ENCODE measurements at regions not wholly inside any gene's neighbourhood (a gene's known extent, or its start where the extent isn't known, plus 50 kb on each side); places are given as distances from the start of the nearest gene placed in this dataset.

DNA sequence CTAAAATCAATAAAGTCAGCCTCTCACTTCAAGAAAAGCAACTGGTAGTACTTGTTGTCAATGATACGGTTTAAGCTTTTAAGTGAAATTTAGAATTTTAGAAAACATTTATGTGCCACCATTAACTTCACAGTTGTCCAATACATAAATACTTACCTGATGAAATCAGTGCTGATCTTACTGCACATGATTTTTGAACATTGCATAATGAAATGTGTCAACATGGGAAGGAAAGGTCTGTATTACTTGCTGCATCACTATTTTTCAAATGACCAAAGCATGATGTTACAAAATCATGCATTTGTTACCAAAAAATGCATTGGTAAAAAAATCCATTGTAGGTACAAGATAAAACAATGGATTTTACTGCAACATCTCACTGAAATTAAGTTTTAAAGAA, 284.3 kb downstream of the EPM2A start:
- no peak for DNase-seq

DNA sequence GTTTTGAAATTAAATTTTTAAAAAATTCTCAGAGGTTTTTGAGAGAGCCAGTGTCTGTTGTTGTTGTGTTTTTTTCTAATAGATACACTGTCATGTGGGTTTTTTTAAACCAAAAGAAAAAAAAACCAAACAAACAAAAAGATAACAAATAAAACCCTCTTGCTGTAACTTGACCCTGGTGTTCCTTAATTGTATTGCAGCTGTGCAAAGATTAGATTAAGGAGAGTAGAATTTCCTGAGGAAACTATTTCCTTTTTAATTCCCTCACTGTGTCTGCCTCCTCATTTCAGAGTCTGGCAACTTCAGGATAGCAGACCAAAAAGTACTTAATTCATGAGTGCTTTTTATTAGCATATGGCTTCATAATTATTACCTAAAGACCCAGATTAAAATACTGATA, 281.9 kb downstream of the EPM2A start:
- DNase-seq = no peak

DNA sequence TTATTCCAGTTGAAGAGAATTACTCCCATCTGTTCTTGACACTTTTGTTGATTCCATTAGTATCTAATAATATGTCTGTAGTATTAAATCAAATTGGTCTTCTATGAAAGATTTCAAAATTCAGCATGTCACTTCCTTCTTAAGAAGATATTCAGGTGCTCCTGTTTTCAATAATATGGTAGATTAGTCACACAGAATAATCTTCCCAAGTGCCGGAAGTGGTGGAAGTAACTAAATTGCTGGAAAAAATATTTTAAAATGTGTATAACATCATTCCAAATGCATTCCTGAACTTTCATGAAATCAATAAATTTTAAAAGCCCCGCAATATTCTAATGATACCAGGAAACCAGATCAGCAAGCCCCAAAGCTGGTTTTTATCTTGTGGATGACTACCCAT, 281.3 kb downstream of the EPM2A start:
- no peak for DNase-seq

DNA sequence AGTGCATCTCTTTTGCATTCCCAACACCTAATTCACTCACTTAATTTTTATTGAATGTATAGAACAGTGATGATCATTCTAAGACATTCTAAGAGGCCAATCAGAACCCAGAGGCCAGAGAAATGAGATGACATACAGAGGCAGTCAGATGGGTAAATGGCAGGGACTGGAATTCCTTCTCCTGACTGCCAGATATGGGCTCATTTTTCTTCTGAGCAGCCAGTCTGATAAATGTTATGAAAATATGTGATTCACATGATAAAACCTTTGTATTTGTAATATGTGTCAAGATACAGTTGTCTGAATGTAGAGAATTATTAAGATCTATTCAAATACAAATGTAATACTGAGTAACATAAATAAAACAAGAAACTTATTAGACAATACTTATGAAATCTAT, 277.8 kb downstream of the EPM2A start:
- DNase-seq = no peak

DNA sequence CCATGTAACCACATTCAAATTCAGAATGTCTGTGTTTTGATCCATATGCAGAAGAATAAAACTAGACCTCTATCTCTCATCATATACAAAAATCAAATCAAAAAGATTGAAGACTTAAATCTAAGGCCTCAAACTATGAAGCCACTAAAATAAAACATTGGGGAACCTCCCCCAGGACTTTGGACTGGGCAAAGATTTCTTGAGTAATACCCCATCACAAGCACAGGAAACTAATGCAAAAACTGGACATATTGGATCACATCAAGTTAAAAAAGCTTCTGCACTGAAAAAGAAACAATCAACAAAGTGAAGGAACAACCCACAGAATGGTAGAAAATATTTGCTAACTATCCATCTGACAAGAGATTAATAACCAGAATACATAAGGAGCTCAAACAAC, 266.8 kb downstream of the EPM2A start:
- DNase-seq = no peak

DNA sequence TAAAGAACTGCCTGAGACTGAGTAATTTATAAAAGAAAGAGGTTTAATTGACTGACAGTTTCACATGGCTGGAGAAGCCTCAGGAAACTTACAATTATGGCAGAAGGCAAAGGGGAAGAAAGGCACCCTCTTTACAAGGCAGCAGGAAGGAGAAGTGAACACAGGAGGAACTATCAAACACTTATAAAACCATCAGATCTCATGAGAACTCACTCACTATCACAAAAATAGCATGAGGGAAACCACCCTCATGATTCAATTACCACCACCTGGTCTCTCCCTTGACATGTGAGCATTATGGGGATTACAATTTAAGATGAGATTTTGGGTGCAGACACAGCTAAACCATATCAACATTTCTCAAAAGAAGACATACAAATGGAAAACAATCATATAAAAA, 266.3 kb downstream of the EPM2A start:
- DNase-seq = no peak

DNA sequence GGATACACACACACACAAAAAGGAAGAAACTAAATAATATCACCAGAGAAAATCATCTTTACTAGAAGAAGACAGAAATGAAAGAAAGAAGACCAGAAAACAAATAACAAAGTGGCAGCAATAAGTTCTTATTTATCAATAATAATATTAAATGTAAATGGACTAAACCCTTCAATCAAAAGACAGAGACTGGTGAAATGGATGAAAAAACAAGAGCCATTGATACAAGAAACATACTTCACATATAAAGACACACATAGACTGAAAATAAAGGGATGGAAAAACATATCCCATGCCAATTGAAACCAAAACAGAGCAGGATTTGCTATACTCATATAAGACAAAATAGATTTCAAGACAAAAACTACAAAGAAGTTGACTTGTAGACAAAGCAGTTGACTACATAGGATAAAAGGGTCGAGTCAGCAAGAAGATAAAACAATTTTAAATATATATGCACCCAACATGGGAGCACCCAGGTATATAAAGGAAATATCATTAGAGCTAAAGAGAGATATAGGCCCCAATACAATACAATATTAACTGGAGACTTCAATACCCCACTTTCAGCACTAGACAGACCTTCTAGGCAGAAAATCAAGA, 259.4 kb downstream of the EPM2A start:
- DNase-seq = no peak

DNA sequence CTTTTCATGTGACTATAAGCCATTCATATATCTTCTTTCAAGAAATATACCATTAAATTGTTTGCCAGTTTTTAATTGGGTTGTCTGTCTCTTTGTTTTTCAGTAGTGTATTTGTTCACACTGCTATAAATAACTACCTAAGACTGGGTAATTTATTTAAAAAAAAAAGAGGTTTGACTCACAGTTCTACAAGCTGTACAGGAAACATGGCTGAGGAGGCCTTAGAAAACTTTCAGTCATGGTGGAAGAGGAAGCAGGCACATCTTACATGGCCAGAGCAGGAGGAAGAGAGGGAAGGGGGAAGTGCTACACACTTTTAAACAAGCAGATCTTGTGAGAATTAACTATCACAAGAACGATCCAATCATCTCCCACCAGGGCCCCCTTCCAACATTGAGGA, 255.3 kb downstream of the EPM2A start:
- DNase-seq = no peak

DNA sequence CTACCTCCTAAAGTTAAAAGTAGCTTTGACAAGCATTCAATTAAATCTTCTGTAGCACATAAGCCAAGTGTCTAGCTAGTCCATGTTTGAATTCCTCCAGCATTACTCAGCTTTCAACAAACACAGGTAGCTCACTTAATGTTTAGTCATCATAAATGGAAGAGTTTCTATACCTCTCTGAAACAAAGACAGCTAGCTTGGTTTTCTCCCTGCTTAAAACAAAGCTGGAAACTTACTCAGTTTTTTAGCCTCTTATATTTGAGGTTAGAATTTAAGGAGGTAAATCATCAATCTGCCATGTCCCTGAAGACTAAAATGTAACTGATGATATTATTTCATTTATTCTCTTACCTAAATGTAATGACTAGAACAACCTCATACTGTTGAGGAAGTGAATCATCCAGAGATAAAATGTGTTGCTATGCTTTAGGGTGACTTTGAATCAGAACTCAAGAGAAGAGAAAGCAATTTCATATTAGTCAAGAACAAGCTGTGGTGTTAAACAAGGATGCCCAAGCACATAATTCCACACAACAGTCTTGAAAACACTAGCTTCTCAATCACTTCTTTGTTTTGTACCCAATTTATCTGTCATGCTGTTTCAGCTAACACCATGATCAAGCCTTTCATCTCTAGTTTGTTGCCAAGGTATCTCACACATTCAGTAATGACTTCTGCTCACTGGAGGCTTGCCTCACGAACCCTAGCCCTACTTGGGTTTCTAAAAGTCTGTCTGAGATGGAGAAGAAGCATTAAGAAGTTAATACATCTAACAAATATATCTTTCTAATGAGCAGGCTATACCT, 251.9 kb downstream of the EPM2A start:
- DNase-seq = no peak

DNA sequence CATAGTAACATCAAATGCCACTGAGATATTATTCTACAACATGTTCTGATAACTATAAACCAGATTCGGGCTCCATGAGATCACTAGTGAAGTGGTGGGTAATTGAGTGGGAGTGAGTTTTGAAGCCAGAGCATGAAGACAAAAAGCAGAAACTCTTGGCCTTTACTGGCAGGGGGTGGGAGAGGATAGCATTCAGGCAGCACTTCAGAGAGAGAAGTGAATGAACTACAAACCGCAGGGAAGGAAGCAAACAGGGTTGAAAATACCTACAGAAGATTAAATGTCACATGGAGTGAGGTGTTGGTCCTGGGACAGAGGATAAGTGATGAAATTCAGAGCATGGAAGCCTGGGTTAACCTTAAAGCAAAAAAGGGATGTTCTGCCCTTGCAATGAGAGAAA, 250.0 kb downstream of the EPM2A start:
- DNase-seq = no peak

DNA sequence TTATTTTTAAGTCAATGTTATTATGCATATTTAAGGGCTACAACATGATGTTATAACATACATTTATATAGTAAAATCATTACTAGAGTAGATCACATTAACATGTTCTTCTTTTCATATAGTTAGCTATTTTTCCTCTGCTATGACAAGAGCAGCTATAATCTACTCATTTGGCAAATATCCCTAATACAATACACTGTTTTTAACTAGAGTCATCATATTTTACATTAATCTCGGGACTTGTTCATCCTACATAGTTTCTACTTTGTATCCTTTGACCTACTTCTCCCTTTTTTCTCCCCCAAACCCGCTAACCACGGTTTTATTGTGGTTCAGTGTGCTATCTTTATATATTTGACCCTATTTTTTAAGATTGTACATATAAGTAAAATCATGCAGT, 249.0 kb downstream of the EPM2A start:
- DNase-seq = no peak

DNA sequence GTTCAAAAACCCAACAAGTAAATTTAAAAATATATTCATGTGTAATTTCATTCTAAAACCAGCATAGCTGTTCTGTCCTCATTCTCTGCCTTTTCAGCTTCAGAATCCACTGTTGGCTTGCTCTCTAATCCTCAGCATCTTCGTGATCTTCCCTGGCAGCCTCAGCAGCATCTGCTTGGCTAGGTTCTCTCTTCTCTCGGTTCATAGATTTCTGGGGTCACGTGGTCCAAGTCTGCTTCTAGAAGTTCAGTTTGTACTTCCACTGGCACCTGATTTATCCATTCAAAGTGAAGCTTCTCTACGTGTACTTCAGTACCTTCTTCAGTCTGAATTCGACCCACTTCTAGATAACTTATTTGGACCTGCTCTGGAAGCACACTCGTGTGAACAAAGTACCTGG, 245.7 kb downstream of the EPM2A start:
- no peak for DNase-seq

DNA sequence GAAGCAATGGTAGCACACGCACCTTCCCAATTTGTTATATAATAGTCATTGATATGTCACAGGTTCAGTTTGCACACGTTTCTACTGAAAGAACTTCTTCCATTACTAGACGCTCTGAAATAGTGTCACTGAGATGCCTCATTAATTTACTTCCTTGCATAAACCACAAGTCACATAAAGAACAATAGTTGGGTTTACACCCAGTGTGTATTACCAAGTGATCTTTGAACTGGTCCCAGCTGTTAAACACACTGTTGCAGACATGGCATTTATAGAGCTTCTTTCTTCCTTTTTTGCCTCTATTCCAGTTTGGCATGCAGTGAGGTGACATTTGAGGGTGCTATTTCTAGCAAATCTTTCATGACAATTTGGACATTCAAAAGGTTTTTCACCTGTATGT, 245.3 kb downstream of the EPM2A start:
- no peak for DNase-seq

DNA sequence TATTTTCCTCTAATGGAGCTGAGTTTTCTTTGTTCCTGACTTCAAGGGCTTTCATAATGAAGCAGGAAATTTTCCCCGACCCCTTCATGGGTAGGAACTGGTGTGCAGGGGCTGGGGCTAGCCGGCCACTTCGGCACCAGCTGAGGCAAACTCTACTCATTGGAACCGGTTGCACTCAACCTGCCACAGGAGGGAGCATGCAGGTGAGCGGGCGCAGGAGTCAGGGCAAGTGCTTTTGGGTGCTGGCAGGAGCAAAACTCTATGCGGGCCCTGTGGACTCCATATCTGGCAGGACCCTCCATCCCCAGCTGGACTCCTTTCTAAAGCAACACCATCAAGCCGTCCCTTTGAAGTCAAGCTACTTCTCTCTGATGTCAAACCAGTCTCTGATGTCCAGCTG, 244.2 kb downstream of the EPM2A start:
- no peak for DNase-seq

DNA sequence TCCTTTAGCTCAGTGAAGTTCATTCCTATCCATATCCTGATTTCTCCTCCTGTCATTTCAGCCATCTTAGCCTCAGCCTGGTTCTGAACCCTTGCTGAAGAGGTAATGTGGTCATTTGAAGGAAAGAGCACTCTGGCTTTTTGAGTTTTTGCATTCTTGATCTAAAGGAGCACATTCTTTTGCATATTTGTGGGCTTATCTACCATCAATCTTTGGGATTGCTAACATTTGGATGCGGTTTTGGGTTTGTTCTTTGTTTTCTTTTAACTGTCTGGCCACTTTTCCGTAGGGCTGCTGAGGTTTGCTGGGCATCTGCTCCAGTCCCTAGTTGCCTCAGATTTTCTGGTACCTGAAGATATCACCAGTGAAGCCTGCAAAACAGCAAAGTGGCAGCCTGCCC, 238.3 kb downstream of the EPM2A start:
- no peak for DNase-seq

DNA sequence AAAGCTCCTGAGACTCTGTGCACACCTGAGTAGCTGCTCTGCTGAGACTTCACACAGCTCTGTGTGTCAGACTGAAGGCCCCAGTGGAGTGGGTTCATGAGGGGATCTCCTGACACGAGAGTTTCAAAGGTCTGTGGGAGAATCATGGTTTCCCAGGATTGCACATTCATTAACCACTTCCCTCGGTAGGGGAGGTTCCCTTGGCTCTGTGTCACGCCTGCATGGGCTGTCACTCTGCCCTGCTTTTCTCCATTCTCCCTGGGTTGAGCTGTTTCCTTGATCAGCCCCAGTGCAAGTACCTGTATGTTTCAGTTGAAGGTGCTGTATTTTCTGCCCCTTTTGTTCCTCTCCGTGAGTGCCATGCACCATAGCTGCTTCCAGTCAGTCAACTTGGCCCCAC, 236.9 kb downstream of the EPM2A start:
- no peak for DNase-seq

DNA sequence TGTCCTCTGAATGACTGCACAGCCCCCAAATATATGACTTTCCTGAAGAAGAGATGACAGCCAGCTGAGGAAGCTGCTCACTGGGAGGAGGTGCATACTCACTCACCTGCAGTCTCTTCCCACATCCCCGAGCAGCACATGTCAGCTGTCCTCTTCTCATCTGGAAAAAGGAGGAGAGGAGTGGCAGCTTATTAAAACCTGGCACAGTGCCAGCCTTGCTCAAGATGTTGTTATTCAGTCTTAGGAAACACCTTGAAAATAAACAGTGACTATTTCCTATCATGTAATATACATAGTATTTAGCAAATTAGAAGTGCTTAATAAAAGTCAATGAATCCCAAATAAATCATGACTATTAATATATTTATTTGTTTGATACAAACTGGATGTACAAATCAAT, 232.9 kb downstream of the EPM2A start:
- DNase-seq = no peak

DNA sequence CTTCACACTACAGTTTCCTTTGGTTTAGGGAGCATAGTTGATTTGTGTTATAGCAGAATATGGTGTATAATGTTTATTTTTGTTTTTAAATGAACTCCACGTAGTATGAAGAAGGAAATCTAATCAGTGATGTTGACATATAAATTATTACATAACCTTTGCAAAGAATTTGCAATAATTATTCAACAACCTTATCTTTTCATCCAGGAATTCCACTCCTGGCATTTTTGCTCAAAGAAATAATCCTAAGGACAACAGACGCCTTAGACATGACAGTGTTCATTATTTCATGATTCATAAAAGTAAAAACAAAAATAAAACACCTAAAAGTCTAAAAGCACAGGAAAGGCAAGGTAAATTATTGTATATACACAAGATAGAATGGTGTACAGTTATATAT, 229.2 kb downstream of the EPM2A start:
- DNase-seq = no peak

DNA sequence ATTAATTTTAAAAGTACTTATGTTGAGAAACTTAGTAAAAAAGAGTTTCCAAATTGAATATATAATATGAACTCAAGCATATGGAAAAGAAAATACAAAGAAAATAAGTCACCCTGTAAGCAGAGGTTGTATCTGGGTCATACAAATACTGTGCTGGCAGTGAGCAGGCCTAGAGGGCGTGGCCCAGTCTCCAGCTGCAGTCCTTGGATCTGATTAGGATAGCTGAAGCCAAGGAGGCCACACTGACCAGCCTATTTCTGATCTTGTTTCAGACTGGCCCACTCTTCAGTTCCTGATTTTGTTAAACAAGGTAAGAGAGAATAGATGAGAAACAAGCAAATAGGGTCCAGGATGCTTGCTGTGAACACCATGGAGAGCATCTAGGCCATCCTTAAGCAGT, 228.8 kb downstream of the EPM2A start:
- DNase-seq = no peak

DNA sequence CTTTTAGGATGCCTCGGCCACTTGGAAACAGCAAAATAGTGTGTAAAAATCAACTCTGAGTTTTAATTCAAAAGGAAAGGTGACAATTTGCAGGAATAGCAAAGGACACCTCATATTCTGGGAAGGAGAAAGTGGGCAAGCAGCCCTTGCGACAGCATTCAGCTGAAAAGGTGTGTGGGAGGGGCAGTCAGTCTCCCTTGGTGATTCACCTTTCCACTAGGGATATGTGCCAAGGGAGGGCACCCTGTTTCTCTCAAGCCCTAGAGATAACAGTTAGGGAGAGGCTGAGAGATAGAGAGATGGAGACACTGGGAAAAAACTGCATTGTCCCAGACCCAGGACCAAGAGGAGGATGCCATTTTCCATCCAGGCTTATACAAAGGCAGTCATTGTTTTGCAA, 228.1 kb downstream of the EPM2A start:
- no peak for DNase-seq

DNA sequence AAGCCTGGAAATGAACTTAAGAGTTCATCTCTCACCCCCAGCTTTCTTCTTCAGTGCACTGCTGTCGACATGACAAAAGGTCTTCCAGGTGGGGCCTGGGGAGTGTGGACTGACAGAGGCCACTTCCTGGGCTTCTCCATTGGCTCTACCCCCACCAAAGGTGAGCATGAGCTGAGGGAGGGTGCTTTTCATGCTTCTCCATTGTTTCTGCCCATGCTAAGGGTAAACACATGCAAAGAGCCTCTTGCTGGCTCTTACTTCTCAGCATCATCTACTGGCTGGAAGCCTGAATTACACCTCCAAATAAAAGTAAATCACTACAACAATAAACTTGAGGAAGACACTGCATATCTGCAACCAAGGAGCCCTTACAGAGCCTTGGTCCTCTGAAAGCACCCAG, 227.2 kb downstream of the EPM2A start:
- DNase-seq = no peak

DNA sequence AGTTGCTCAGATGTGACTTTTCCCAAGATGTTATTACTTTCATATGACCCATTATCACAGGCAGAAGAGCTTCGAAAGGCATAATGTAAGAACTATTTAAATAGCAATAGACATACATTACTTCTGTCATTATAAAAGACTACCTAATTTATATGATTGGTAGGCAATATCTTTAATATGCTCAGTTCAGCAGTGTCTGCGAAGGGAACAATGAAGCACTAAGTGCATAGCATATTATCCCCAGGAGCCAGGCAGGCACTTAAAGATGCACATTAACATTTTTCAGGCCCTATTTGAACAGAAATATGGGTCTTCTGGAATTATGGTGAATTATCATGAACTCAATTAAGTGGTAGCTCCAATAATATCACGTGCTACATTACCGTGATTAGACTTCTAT, 217.8 kb downstream of the EPM2A start:
- no peak for DNase-seq

DNA sequence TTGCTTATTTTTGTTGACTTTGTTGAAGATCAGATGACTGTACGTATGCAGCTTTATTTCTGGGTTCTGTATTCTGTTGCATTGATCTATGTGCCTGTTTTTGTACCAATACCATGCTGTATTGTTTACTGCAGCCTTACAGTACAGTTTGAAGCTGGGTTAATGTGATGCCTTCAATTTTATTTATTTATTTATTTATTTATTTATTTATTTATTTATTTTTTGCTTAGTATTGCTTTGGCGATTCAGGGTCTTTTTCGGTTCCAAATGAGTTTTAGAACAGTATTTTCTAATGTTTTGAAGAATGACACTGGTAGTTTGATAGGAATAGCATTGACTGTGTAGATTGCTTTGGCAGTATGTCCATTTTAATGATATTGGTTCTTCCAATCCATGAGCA, 210.3 kb downstream of the EPM2A start:
- DNase-seq = no peak

DNA sequence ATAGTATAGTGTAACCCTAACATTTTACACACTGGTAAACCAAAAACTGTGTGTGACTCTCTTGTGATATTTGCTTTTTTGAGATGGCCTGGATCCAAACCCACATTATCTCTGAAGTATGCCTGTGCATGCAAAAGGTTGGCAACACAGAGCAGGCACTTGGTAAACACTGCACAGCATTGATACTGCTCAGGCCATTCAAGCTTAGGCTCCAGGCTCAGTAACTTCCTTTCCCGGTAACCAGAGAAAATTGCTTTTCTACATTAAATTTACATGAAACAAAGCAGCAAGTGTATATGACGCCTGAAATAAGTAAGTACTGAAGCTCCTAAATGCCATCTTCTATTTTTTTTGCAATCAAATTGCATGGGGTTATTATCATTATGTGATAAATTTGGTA, 205.7 kb downstream of the EPM2A start:
- no peak for DNase-seq

DNA sequence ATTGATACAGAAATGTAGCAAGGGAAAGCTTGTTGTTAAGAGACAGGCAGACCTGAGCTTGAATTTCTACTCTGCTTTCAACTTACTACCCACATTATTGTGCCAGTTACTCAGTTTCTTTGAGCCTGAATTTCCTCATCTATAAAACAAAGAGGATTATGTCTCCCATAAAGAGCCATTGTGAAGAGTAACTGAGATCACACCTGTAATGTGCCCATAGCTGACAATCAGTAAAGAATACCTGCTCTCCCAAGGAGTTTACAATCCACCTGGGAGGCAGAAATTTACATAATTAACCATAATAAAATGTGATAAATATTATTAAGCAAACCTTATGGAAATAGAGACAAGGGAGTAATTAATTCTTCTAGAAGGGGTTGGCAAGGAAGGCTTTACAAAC, 204.9 kb downstream of the EPM2A start:
- no peak for DNase-seq

Data from effector CD8-positive, alpha-beta T cell (primary cell).